Upper lobe of left lung (tissue), 6 donors: ENCODE measurements at regions not wholly inside any gene's neighbourhood (a gene's known extent, or its start where the extent isn't known, plus 50 kb on each side); places are given as distances from the start of the nearest gene placed in this dataset.
A peak's percentile ranks its signal among the peaks of the same experiment; 100 is the strongest.

Experiments used
- ATAC-seq, 2 donors: fragments of 200-7000 bp; cut with Tn5 transposase; one replicate each; pipeline ENCODE4 v1.9.1; 2022; ENCODE audit warnings: mild to moderate bottlenecking in 2 of 2, moderate library complexity in 2 of 2; ENCODE audit not compliant: low FRiP score in 2 of 2
- DNase-seq, 2 donors: peaks; one replicate each; pipeline ENCODE4 v3.0.0-alpha.2; 2019 to 2020
- H3K27ac ChIP-seq, 4 donors: fragments of 200-600 bp; sonication (generic); one replicate each; pipeline ENCODE4 v1.5.1; 2016 to 2019
- H3K27me3 ChIP-seq, 4 donors: fragments of 200-600 bp; sonication (generic); one replicate each; pipeline ENCODE4 v1.5.1; 2017 to 2019
- H3K36me3 ChIP-seq, 4 donors: fragments of 200-600 bp; sonication (generic); one replicate each; pipeline ENCODE4 v1.5.1; 2016 to 2019
- H3K4me1 ChIP-seq, 4 donors: fragments of 200-600 bp; sonication (generic); one replicate each; pipeline ENCODE4 v1.5.1; 2018 to 2019
- H3K4me3 ChIP-seq, 4 donors: fragments of 200-600 bp; sonication (generic); one replicate each; pipeline ENCODE4 v1.5.1; 2017 to 2019; ENCODE audit warnings: mild to moderate bottlenecking in 2 of 4, moderate library complexity in 1 of 4
- H3K9me3 ChIP-seq, 4 donors: fragments of 200-600 bp; sonication (generic); one replicate each; pipeline ENCODE4 v1.5.1; 2018 to 2019
- CTCF ChIP-seq, 6 experiments: fragments of 450-650 bp in 4 of 6; fragments of 200-600 bp in 2 of 6; sonication (generic) in 2 of 6; IDR thresholded peaks; one replicate each; pipeline ENCODE4 v1.5.1; 2016 to 2019; ENCODE audit warnings: antibody characterized with exemption in 6 of 6
- EP300 ChIP-seq, 4 donors: sonication (generic); formaldehyde crosslinking; IDR thresholded peaks; one replicate each; pipeline ENCODE4 v1.5.1; 2017; ENCODE audit warnings: antibody characterized with exemption in 4 of 4, control low read depth in 2 of 4
- POLR2A ChIP-seq, 4 donors: fragments of 450-650 bp; IDR thresholded peaks; one replicate each; pipeline ENCODE4 v1.5.1; 2016 to 2017; ENCODE audit warnings: antibody characterized with exemption in 4 of 4, mild to moderate bottlenecking in 2 of 4
- POLR2AphosphoS5 ChIP-seq, 2 donors: sonication (generic); formaldehyde crosslinking; IDR thresholded peaks; one replicate each; pipeline ENCODE4 v1.5.1; 2017; ENCODE audit warnings: antibody characterized with exemption in 2 of 2
- WGBS, 2 donors: methylation state at CpG; one replicate each; pipeline ENCODE4 v1.1.5; 2017 to 2018; 5-methylcytosine and 5-hydroxymethylcytosine counted together
- donor health status: DM: no; HTN: no; CAD: no; lungs with moderate emphysema.
- donor health status: DM: no; HTN: yes; CAD: no; lungs with severe emphysema.

- ATAC-seq = no peak
- Histone ChIP-seq H3K27me3 (no peaks in the 10 kb centered on the region), H3K4me1 (no peaks in the 10 kb centered on the region), H3K9me3 (no peaks in the 10 kb centered on the region), H3K36me3 (no peaks in the 10 kb centered on the region), H3K4me3 (no peak overlapping the region), H3K27ac (no peak overlapping the region)
- 79% methylated on average over 3 of the region's 3 CpGs for WGBS, 2 donors
- no peak for DNase-seq
- TF ChIP-seq EP300 (IDR thresholded peaks at IDR 0.05) = no peak
These were observed 248.4 kb downstream of the ASCL1 start for GRCh38 chr12:103205906-103206305.

- no peaks in the 10 kb centered on the region for H3K36me3 ChIP-seq
- 64 to 73% methylated on average over 6 of the region's 6 CpGs for WGBS, 2 donors
These were observed 250.5 kb downstream of the ASCL1 start for GRCh38 chr12:103207936-103208335.

GRCh38 chr12:103241184-103241583 is 254.6 kb downstream of the C12orf42 start:
- Histone ChIP-seq H3K36me3 (no peaks in the 10 kb centered on the region), H3K4me3 (no peak overlapping the region), H3K4me1 (no peaks in the 10 kb centered on the region), H3K27me3 (no peaks in the 10 kb centered on the region), H3K27ac (no peak overlapping the region), H3K9me3 (no peaks in the 10 kb centered on the region)
- peak in 1 of 2 donors; percentile 23 for DNase-seq
- 68 to 71% methylated on average over 2 of the region's 2 CpGs for WGBS, 2 donors
- no peak for TF ChIP-seq CTCF (IDR thresholded peaks at IDR 0.05)
- no peak for TF ChIP-seq POLR2A (IDR thresholded peaks at IDR 0.05)
- no peak for TF ChIP-seq POLR2AphosphoS5 (IDR thresholded peaks at IDR 0.05)
- TF ChIP-seq EP300 (IDR thresholded peaks at IDR 0.05) = no peak
- ATAC-seq = no peak

More at GRCh38 chr12:103207936-103208335, 250.5 kb downstream of the ASCL1 start:
- ATAC-seq (no peak), DNase-seq (no peak)
- TF ChIP-seq POLR2A (IDR thresholded peaks at IDR 0.05) (no peak), CTCF (IDR thresholded peaks at IDR 0.05) (no peak), POLR2AphosphoS5 (IDR thresholded peaks at IDR 0.05) (no peak), EP300 (IDR thresholded peaks at IDR 0.05) (no peak)
- Histone ChIP-seq H3K27me3 (no peaks in the 10 kb centered on the region), H3K4me1 (no peaks in the 10 kb centered on the region), H3K27ac (no peak overlapping the region), H3K4me3 (no peak overlapping the region), H3K9me3 (no peaks in the 10 kb centered on the region)

- no peak for DNase-seq
- no peak for ATAC-seq
- TF ChIP-seq POLR2A (IDR thresholded peaks at IDR 0.05) (no peak), CTCF (IDR thresholded peaks at IDR 0.05) (no peak), EP300 (IDR thresholded peaks at IDR 0.05) (no peak), POLR2AphosphoS5 (IDR thresholded peaks at IDR 0.05) (no peak)
These were observed 251.2 kb downstream of the C12orf42 start for GRCh38 chr12:103244596-103244995.

GRCh38 chr12:103247531-103247930 is 248.2 kb downstream of the C12orf42 start:
- H3K36me3 ChIP-seq = no peaks in the 10 kb centered on the region
- H3K9me3 ChIP-seq = no peaks in the 10 kb centered on the region
- H3K4me3 ChIP-seq = no peak overlapping the region
- no peak for DNase-seq
- TF ChIP-seq CTCF (IDR thresholded peaks at IDR 0.05) (no peak), EP300 (IDR thresholded peaks at IDR 0.05) (no peak), POLR2AphosphoS5 (IDR thresholded peaks at IDR 0.05) (no peak), POLR2A (IDR thresholded peaks at IDR 0.05) (no peak)
- no peaks in the 10 kb centered on the region for H3K4me1 ChIP-seq
- no peak for ATAC-seq
- no peaks in the 10 kb centered on the region for H3K27me3 ChIP-seq
- H3K27ac ChIP-seq = no peak overlapping the region

More at GRCh38 chr12:103244596-103244995, 251.2 kb downstream of the C12orf42 start:
- Histone ChIP-seq H3K36me3 (no peaks in the 10 kb centered on the region), H3K27ac (no peak overlapping the region), H3K4me1 (no peaks in the 10 kb centered on the region), H3K9me3 (no peaks in the 10 kb centered on the region), H3K27me3 (no peaks in the 10 kb centered on the region), H3K4me3 (no peak overlapping the region)
